Body of pancreas (tissue), 4 donors: ENCODE measurements at regions not wholly inside any gene's neighbourhood (a gene's known extent, or its start where the extent isn't known, plus 50 kb on each side); places are given as distances from the start of the nearest gene placed in this dataset.

ENCODE experiments used
- ATAC-seq: fragments of 150-250 bp; one replicate; pipeline ENCODE4 v1.9.1; 2016
- DNase-seq, 4 donors: peaks; one replicate each; pipeline ENCODE4 v3.0.0-alpha.2; 2019
- H3K27ac ChIP-seq, 4 donors: fragments of 200-600 bp; sonication (generic); 1 replicate in 3 of 4; 2 replicates in 1 of 4; pipeline versions ENCODE4 v1.5.1 to v1.6.1; 2016 to 2019; ENCODE audit warnings: mild to moderate bottlenecking in 1 of 4, mixed read lengths in 1 of 4, moderate library complexity in 1 of 4
- H3K27me3 ChIP-seq, 2 donors: fragments of 200-600 bp; sonication (generic); one replicate each; pipeline ENCODE4 v1.6.0; 2016; ENCODE audit warnings: mild to moderate bottlenecking in 1 of 2
- H3K36me3 ChIP-seq, 2 donors: fragments of 200-600 bp; sonication (generic); replicated peaks in 1 of 2; 2 replicates each; pipeline ENCODE4 v1.5.1; 2016; ENCODE audit warnings: low read depth in 2 of 2; ENCODE audit not compliant: insufficient read depth in 1 of 2
- H3K4me1 ChIP-seq: fragments of 200-600 bp; sonication (generic); one replicate; pipeline ENCODE4 v1.6.0; 2016
- H3K4me3 ChIP-seq, 2 donors: fragments of 200-600 bp; sonication (generic); 1 replicate in 1 of 2; 2 replicates in 1 of 2; pipeline ENCODE4 v1.5.1; 2016 to 2019
- H3K9me3 ChIP-seq, 3 donors: fragments of 200-600 bp; sonication (generic); 1 replicate in 2 of 3; 2 replicates in 1 of 3; pipeline ENCODE4 v1.5.1; 2016
- POLR2A ChIP-seq, 3 donors: fragments of 450-650 bp; IDR thresholded peaks; one replicate each; pipeline ENCODE4 v1.6.1; 2016; ENCODE audit warnings: antibody characterized with exemption in 3 of 3, mild to moderate bottlenecking in 2 of 3
- WGBS, 2 donors: methylation state at CpG; one replicate each; pipeline ENCODE4 v1.1.5; 2017; 5-methylcytosine and 5-hydroxymethylcytosine counted together
- intact Hi-C: fragments of 100-400 bp; cut with DNase I; formaldehyde crosslinking; loops from one replicate; pipeline ENCODE4 v1.15.1; 2023
- TF ChIP-seq, protein P1 (sequence below), 7 experiments: fragments of 450-650 bp in 4 of 7; fragments of 200-600 bp in 3 of 7; sonication (generic) in 3 of 7; IDR thresholded peaks; one replicate each; pipeline ENCODE4 v1.5.1; 2016 to 2019; ENCODE audit warnings: antibody characterized with exemption in 7 of 7

DNA sequence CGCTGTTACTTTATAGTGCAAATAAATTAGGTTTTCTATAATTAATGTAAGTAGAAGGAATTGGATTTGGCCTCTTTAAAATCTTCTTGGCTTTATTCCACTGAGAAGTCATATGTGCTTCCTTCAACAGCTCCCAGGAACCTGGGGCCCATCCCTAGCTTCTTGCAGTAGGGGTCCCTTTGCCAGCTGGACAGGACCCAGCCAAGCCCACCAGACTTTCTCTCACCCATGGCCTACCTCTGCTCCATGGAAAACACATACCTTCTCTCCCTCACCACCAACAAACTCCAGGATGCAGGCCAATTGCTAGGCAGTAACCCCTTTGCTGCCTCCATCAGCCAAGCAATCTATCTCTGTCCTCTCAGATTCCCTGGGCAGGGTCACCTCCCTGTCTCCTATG lies 84.0 kb downstream of the RSL24D1 start:
- ATAC-seq = no peak
- no peak for TF ChIP-seq POLR2A (IDR thresholded peaks at IDR 0.05)
- TF ChIP-seq, protein P1, sequence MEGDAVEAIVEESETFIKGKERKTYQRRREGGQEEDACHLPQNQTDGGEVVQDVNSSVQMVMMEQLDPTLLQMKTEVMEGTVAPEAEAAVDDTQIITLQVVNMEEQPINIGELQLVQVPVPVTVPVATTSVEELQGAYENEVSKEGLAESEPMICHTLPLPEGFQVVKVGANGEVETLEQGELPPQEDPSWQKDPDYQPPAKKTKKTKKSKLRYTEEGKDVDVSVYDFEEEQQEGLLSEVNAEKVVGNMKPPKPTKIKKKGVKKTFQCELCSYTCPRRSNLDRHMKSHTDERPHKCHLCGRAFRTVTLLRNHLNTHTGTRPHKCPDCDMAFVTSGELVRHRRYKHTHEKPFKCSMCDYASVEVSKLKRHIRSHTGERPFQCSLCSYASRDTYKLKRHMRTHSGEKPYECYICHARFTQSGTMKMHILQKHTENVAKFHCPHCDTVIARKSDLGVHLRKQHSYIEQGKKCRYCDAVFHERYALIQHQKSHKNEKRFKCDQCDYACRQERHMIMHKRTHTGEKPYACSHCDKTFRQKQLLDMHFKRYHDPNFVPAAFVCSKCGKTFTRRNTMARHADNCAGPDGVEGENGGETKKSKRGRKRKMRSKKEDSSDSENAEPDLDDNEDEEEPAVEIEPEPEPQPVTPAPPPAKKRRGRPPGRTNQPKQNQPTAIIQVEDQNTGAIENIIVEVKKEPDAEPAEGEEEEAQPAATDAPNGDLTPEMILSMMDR (IDR thresholded peaks at IDR 0.05) = no peak
- Histone ChIP-seq H3K36me3 (no peaks in the 10 kb centered on the region), H3K9me3 (no peaks in the 10 kb centered on the region), H3K4me1 (no peaks in the 10 kb centered on the region), H3K27me3 (no peaks in the 10 kb centered on the region), H3K4me3 (no peak overlapping the region), H3K27ac (no peak overlapping the region)
- intact Hi-C loops = no loop called here
- WGBS, 2 donors = 40 to 70% methylated on average over 1 of the region's 1 CpG
- DNase-seq = no peak

DNA sequence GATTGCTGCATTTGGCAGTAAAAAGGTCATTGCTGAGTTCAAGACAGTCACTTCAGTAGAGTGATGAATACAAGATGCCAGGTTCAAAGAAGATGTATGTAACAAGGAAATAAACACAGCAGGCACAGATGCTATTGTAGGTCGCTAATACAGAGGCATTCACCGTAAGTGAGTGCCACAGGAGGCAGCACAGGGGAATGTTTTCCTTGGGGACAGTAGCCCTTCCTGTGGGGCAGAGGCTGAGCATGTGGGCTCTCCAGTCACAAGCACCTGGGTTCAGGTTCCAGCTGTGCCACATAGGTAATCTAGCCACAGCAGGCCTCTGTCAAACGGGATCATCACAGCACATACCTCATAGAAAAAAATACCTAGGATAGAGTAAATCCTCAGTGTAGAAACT lies 86.3 kb downstream of the RSL24D1 start:
- Histone ChIP-seq H3K4me3 (no peak overlapping the region), H3K27ac (no peak overlapping the region), H3K36me3 (no peaks in the 10 kb centered on the region), H3K4me1 (no peaks in the 10 kb centered on the region), H3K27me3 (no peaks in the 10 kb centered on the region), H3K9me3 (no peaks in the 10 kb centered on the region)
- DNase-seq = no peak
- ATAC-seq = no peak
- TF ChIP-seq POLR2A (IDR thresholded peaks at IDR 0.05) = no peak
- TF ChIP-seq, protein P1 (IDR thresholded peaks at IDR 0.05) = no peak
- intact Hi-C loops = no loop called here
- 19 to 21% methylated on average over 3 of the region's 3 CpGs for whole genome bisulfite sequencing, 2 donors

DNA sequence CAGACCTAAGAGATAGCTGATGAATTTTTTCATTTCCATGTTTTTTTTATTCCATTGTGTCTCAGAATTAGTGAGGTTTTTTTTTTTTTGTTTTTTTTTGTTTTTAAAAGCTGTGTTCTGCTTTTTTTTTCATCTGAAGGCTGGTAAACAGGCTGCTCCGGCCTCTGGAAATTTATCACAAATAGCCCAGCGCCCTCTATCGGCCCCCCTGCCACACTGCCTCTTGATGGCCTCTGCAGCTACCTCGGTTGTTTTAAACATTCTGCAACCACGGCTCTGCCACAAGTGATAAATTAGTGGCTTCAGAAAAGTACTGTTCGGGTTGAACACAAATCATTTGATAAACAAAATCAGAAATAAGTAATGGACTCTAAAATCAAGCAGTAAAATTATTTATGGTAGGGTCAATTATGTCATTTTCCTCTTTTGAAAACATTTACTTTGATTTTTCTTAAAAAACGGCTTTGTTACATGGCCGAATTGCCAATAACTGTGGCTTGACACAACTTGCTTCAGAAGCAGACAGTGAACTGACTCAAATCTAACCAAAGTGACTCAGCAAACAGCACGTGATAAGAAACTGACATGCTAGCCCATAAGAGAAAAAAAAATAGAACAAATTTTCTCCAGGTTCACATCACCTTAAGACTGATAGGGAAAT lies 87.8 kb downstream of the RSL24D1 start:
- peak; percentile 58 to 69 (median 68) for DNase-seq
- ATAC-seq = no peak
- Histone ChIP-seq H3K27ac (no peak overlapping the region), H3K9me3 (no peaks in the 10 kb centered on the region), H3K27me3 (no peaks in the 10 kb centered on the region), H3K36me3 (no peaks in the 10 kb centered on the region), H3K4me1 (no peaks in the 10 kb centered on the region), H3K4me3 (no peak overlapping the region)
- intact Hi-C loops = no loop called here
- TF ChIP-seq POLR2A (IDR thresholded peaks at IDR 0.05) = no peak
- TF ChIP-seq, protein P1 (IDR thresholded peaks at IDR 0.05) = peak in 6 of 7 experiments; percentile 39 to 78 (median 52)
- 7 to 11% methylated on average over 9 of the region's 9 CpGs for WGBS, 2 donors

DNA sequence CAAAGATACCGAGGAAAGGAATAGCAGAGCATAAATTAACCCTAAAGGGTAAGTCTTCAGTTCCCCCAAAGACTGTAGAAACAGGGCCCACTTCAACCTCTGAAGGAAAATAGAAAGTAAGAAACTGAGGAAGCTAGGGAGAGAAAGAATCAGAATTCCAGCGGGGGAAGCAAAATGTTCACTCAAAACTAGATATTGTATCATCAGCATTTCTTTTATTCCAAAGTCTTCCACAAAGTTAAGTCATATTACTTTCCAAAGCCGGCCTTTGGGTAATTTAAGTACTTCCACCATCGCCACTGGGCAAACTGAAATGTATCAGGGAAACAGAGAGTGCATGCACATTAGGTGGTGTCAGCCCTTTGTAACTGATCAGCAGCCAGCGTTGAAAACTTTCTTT lies 88.3 kb downstream of the RSL24D1 start:
- no peaks in the 10 kb centered on the region for H3K36me3 ChIP-seq
- WGBS, 2 donors = 69 to 71% methylated on average over 5 of the region's 5 CpGs
- ATAC-seq = no peak
- no peak overlapping the region for H3K27ac ChIP-seq
- H3K9me3 ChIP-seq = no peaks in the 10 kb centered on the region
- no peak overlapping the region for H3K4me3 ChIP-seq
- no peaks in the 10 kb centered on the region for H3K4me1 ChIP-seq
- no peaks in the 10 kb centered on the region for H3K27me3 ChIP-seq
- no peak for DNase-seq
- intact Hi-C loops = no loop called here
- TF ChIP-seq, protein P1 (IDR thresholded peaks at IDR 0.05) = no peak
- TF ChIP-seq POLR2A (IDR thresholded peaks at IDR 0.05) = no peak

DNA sequence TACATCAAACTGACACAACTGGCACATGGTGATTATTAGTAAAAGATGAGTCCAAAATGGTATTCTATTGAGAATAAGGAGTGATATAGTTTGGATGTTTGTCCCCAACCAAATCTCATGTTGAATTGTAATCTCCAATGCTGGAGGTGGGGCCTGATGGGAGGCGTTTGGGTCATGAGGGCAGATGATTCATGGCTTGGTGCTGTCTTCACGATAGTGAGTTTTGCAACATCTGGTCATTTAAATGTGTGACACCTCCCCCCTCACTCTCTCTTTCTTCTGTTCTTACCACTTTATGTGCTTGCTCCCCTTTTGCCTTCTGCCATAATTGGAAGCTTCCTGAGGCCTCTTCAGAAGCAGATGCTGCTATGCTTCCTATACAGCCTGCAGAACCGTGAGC lies 90.6 kb downstream of the RSL24D1 start:
- TF ChIP-seq, protein P1 (IDR thresholded peaks at IDR 0.05) = no peak
- no peak for TF ChIP-seq POLR2A (IDR thresholded peaks at IDR 0.05)
- ATAC-seq (no peak), DNase-seq (no peak)
- intact Hi-C loops = no loop called here
- Histone ChIP-seq H3K27me3 (no peaks in the 10 kb centered on the region), H3K36me3 (no peaks in the 10 kb centered on the region), H3K9me3 (no peaks in the 10 kb centered on the region), H3K4me1 (no peaks in the 10 kb centered on the region), H3K4me3 (no peak overlapping the region), H3K27ac (no peak overlapping the region)
- WGBS, 2 donors = 83 to 85% methylated on average over 3 of the region's 3 CpGs
